HG03469 (cell line): ENCODE measurements at regions not wholly inside any gene's neighbourhood (a gene's known extent, or its start where the extent isn't known, plus 50 kb on each side); places are given as distances from the start of the nearest gene placed in this dataset.

ENCODE experiments used
- ATAC-seq: cut with Tn5 transposase; IDR thresholded peaks from one replicate; pipeline ENCODE4 v1.9.1; 2021; ENCODE audit warnings: mild to moderate bottlenecking, moderate library complexity, moderate number of reproducible peaks; ENCODE audit not compliant: unreplicated experiment

DNA sequence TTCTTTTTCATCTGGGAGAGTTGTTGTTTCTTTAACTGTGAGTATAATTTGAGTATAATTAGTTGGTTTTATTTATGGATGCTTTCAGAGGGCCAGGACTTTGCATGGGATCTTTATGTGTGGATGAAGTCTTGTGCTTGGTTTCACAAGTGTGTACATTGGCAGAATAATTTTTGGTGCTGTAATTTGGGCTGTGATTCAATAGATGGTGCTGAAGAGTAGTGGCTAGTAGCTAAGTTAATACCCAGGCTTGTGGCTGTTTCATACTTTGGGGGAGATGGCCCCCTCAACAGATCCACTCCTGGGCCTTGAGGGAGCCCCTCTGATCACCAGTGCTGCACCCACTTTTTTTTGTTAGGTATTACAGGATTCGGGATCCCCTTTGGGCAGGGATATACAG, 1142.4 kb downstream of the SLITRK1 start:
- ATAC-seq, result no peak

GRCh38 chr13:82729401-82729800, 1152.9 kb downstream of the SLITRK1 start:
- no peak for ATAC-seq

GRCh38 chr13:82720986-82721385, 1161.3 kb downstream of the SLITRK1 start:
- ATAC-seq, result no peak

DNA sequence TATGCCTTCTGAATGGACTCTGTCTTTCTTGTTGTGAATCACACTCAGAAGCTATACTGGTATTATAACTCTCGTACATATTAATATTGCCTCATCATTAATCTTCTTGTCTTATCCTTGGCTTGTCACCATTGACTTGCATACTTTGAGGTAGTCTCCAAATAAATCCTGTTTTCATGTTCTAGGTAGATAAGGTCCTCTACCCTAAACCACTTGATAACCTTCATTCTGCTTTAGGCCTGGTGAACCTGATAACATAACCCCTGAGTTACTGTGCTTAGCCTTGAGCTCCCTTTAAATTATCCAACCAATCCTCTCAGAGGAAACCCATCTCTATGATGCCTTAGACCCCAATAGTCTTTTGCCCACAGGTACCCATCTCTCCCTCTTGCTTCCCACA, 1162.3 kb downstream of the SLITRK1 start:
- no peak for ATAC-seq

- no peak for ATAC-seq
Measured at GRCh38 chr13:82717249-82717648, 1165.0 kb downstream of the SLITRK1 start.

GRCh38 chr13:82713687-82714405, 1168.4 kb downstream of the SLITRK1 start:
- no peak for ATAC-seq

DNA sequence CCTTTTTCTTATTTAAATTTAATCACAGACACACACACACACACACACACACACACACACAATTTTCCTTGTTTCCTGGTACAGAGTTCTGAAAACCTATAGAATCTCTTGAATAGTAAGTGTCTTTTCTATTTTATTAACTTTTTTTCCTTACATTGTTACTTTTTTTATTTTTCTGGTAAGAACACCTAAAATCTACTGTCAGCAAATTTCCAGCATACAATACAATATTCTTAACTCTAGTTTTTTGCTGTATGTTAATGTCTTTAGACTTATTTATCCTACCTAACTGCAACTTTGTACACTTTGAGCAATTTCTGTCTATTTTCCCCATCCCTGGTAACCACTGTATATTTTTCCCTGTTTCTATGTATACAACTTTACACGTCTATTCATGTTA, 1179.8 kb downstream of the SLITRK1 start:
- no peak for ATAC-seq

GRCh38 chr13:82701020-82701419, 1181.3 kb downstream of the SLITRK1 start:
- no peak for ATAC-seq

GRCh38 chr13:82698941-82699340, 1183.3 kb downstream of the SLITRK1 start:
- no peak for ATAC-seq

- no peak for ATAC-seq
Measured at GRCh38 chr13:82698383-82698782, 1183.9 kb downstream of the SLITRK1 start.

DNA sequence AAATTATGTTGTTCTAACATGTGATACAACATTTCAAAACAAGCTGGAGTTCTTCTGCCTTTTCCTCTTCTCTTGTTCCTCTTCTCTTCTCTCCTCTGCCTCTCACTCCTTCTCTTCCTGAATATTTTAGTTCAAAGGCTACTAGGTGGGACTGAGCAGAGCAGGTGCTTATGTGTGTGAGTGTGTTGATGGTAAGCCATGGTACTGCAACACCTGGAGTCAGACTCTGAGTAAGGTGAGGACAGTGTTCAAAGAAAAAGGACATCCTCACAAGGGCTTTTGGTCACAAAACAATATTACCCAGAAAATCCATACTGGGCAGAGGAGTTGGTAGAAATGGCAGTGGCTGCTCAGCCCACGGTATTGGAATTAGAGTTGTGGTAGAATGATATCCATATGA, 1188.7 kb downstream of the SLITRK1 start:
- ATAC-seq, result no peak

DNA sequence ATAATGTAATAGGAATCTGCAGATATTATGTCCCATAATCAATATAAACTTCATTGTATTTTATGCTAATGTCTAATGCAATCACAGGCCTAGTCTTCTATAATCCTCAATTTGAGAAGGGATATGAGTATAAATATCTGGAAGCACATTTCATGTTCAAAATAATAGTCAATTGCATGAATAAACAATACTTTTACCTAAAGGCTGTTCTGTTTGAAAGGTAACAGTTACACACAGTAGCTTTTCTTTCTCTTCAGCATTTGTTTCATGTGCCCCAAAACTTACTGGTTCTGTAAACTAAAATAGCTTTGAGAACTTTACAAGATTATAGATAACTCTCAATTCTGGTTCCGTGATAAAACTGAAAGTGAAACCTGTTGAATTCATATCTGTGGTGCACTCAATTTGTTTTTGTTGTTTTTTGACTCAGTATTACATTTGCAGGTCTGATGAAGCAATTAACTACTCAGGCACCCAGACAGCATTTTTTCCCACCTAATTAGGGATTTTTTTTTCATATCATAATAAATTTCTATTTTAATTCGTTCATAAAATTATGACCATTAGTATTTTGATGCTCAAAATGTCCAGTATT, 1193.8 kb downstream of the SLITRK1 start:
- ATAC-seq, result peak; percentile 79

- no peak for ATAC-seq
Measured at GRCh38 chr13:82687884-82688283, 1194.4 kb downstream of the SLITRK1 start.

DNA sequence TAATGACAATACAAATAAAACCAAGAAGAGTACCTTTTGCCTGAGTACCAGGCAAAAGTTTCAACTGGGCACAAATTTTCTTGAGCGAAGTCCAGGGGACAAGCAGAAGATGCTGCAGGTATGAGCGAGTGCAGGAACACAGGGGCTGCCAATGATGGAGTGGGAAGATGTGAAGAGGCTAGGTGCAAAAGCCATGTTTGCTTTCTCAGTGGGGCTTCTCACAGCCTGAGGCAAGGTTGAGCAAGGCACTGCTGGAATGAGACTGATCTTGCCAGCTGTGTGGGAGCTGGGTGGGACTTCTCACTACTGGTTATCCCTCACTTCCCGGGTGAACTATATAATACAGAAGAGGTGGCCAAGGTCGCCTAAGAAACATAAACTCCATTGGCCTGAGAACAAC, 1200.7 kb downstream of the SLITRK1 start:
- ATAC-seq, result no peak

GRCh38 chr13:82678052-82678451, 1204.2 kb downstream of the SLITRK1 start:
- ATAC-seq, result no peak

GRCh38 chr13:82675024-82675423, 1207.2 kb downstream of the SLITRK1 start:
- no peak for ATAC-seq

GRCh38 chr13:82674546-82674945, 1207.7 kb downstream of the SLITRK1 start:
- ATAC-seq, result no peak

DNA sequence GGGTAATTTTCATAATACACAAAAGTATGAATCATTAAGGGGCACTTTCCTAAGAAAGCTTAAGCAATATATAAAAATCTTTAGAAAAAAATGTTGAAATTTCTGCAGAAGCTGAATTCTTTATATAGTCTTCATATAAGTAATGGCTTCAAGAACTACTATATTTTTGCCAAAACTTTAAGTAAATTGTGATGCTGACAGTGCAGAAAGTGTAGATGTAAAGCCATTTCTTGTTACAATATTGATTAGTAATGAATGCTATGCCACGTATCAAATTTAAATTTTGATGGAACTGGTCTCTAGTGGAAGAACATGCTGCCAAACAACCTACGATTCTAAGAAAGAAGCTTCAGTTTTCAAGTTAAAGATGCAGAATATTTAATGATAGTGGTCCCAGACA, 1210.0 kb downstream of the SLITRK1 start:
- no peak for ATAC-seq

DNA sequence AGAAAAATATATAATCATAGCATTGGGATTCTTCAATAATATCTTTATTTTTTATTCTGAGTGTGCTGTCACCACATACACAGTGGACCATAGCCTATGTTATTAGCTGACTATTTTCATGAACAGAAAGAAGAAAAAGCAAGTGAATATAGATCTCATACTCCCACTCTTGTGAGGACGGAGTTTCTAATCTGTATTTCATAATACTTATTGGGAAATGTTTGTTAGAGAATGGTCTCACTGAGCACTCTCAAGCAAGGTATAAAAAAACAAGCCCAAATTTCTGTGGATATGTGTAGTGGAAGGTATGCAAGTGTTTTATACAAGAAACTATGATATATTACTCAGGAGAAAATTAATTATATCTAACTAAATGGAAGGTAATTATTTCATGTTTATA, 1218.1 kb downstream of the SLITRK1 start:
- no peak for ATAC-seq

DNA sequence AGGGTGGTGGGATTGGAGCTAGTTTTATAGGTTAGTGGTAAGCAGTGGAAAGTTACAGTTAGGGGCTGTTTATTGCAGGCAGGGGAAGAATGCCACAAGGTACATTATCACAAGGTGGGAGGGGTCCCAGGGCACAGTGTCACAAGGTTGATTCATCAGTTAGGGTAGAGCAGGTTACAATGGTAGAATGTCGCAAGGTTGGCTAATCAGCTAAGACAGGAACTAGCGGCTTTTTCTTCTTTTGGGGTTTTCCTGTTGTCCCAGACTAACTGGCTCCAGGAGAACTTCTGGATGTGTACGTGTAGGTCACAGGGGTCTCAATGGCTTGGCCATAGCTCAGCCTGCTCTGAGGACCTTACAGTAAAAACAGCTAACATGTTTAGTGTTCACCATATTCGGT, 1221.1 kb downstream of the SLITRK1 start:
- ATAC-seq, result no peak

DNA sequence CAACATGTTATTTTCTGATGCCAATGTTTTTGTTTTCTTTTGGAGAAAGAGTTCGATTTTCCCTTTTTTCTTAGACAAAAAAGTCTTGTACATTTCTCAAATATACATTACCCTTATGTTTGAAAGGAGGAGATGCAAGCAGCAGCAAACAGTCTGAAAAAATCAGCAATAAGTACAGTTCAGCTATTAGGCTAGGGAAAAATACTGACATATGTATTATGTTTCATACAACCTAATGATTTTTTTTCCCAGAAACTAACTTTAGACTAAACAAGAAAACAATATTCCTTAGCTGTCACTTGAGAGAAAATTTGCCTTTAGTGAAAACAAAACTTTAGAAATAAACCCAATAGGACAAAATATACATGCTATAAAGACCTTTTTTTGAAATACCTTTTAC, 1223.5 kb downstream of the SLITRK1 start:
- ATAC-seq, result no peak

GRCh38 chr13:82657471-82657870, 1224.8 kb downstream of the SLITRK1 start:
- ATAC-seq, result no peak
